Small intestine (tissue), 7 donors: ENCODE measurements at regions not wholly inside any gene's neighbourhood (a gene's known extent, or its start where the extent isn't known, plus 50 kb on each side); places are given as distances from the start of the nearest gene placed in this dataset.
"Not testable (repeated sequence)": the region's sequence is repeated elsewhere in the genome, so short reads cannot be mapped to it uniquely, and the experiment has no call there.

Experiments used
- DNase-seq, 2 donors: peaks; one replicate each; pipeline versions ENCODE4 v3.0.0 to v3.0.0-alpha.2; 2013
- FAIRE-seq: peaks from 2 replicates; lab custom pipeline; 2012; peaks lifted over from hg19 to GRCh38; lab: Jason Lieb, UNC
- H3K27ac ChIP-seq, 3 donors: one replicate each; pipeline ENCODE4 v1.5.1; 2013; ENCODE audit warnings: low read length in 2 of 3, mild to moderate bottlenecking in 2 of 3, control low read depth in 1 of 3, inconsistent platforms in 1 of 3, low read depth in 1 of 3, moderate library complexity in 1 of 3
- H3K27me3 ChIP-seq, 3 donors: one replicate each; pipeline ENCODE4 v1.6.1; 2013; ENCODE audit warnings: low read length in 3 of 3, inconsistent platforms in 1 of 3; ENCODE audit not compliant: control insufficient read depth in 3 of 3, insufficient read depth in 3 of 3
- H3K36me3 ChIP-seq, 3 donors: one replicate each; pipeline ENCODE4 v1.6.1; 2013; ENCODE audit warnings: low read length in 3 of 3, inconsistent platforms in 1 of 3, low read depth in 1 of 3, mild to moderate bottlenecking in 1 of 3, moderate library complexity in 1 of 3; ENCODE audit not compliant: control insufficient read depth in 3 of 3, insufficient read depth in 2 of 3
- H3K4me1 ChIP-seq, 3 donors: one replicate each; pipeline ENCODE4 v1.6.1; 2013; ENCODE audit warnings: low read length in 2 of 3, inconsistent platforms in 1 of 3, low read depth in 1 of 3, mild to moderate bottlenecking in 1 of 3, moderate library complexity in 1 of 3; ENCODE audit not compliant: control insufficient read depth in 3 of 3, insufficient read depth in 2 of 3
- H3K4me3 ChIP-seq, 3 donors: one replicate each; pipeline ENCODE4 v1.5.1; 2013; ENCODE audit warnings: low read length in 3 of 3, control low read depth in 1 of 3, inconsistent platforms in 1 of 3, low read depth in 1 of 3, mild to moderate bottlenecking in 1 of 3, moderate library complexity in 1 of 3
- H3K9me3 ChIP-seq, 2 donors: one replicate each; pipeline ENCODE4 v1.6.1; 2013; ENCODE audit warnings: low read depth in 1 of 2, low read length in 1 of 2; ENCODE audit not compliant: control insufficient read depth in 2 of 2, insufficient read depth in 1 of 2
- WGBS, 3 donors: extraction: QIAGEN DNeasy Blood & Tissue Kit; methylation state at CpG; one replicate each; pipeline ENCODE4 v1.1.7; 2013; 5-methylcytosine and 5-hydroxymethylcytosine counted together
- donor health status: healthy with polysubstance abuse.
- donor health status: control.
- donor health status: control.
- donor health status: Bipolar disorder and iron deficiency.
- donor health status: healthy.

- Histone ChIP-seq H3K4me3 (no peak overlapping the region), H3K27me3 (no peaks in the 10 kb centered on the region), H3K4me1 (no peaks in the 10 kb centered on the region), H3K27ac (no peak overlapping the region), H3K9me3 (no peaks in the 10 kb centered on the region), H3K36me3 (no peaks in the 10 kb centered on the region)
- FAIRE-seq (no peak), DNase-seq (no peak)
- WGBS, 3 donors, result 18 to 28% (median 27%) methylated on average over 7 of the region's 7 CpGs
Observed at GRCh38 chr6:49142421-49143151, 320.5 kb downstream of the MMUT start.

GRCh38 chr6:49121970-49122369, 341.1 kb downstream of the MMUT start:
- H3K27me3 ChIP-seq, result no peaks in the 10 kb centered on the region
- no peaks in the 10 kb centered on the region for H3K36me3 ChIP-seq
- DNase-seq (no peak), FAIRE-seq (no peak)
- H3K9me3 ChIP-seq, result no peaks in the 10 kb centered on the region
- H3K27ac ChIP-seq, result no peak overlapping the region
- 91 to 93% (median 93%) methylated on average over 3 of the region's 3 CpGs for WGBS, 3 donors
- H3K4me1 ChIP-seq, result no peaks in the 10 kb centered on the region
- no peak overlapping the region for H3K4me3 ChIP-seq

- FAIRE-seq (no peak), DNase-seq (no peak)
- Histone ChIP-seq H3K27me3 (no peaks in the 10 kb centered on the region), H3K4me3 (no peak overlapping the region), H3K27ac (no peak overlapping the region), H3K36me3 (no peaks in the 10 kb centered on the region), H3K4me1 (no peaks in the 10 kb centered on the region), H3K9me3 (no peaks in the 10 kb centered on the region)
Observed at GRCh38 chr6:49118478-49118877, 344.6 kb downstream of the MMUT start.

- Histone ChIP-seq H3K27ac (no peak overlapping the region), H3K27me3 (no peaks in the 10 kb centered on the region), H3K4me3 (no peak overlapping the region), H3K4me1 (no peaks in the 10 kb centered on the region), H3K36me3 (no peaks in the 10 kb centered on the region), H3K9me3 (no peaks in the 10 kb centered on the region)
- WGBS, 3 donors, result 87 to 91% (median 88%) methylated on average over 2 of the region's 2 CpGs
- DNase-seq (no peak), FAIRE-seq (no peak)
Observed at GRCh38 chr6:49110916-49111315, 352.1 kb downstream of the MMUT start.

- not testable (repeated sequence) for DNase-seq, H3K9me3 ChIP-seq, H3K27ac ChIP-seq, H3K27me3 ChIP-seq, H3K4me1 ChIP-seq, H3K36me3 ChIP-seq, FAIRE-seq, H3K4me3 ChIP-seq
- 85 to 89% (median 88%) methylated on average over 11 of the region's 11 CpGs for WGBS, 3 donors
Observed at GRCh38 chr6:49097664-49098063, 365.4 kb downstream of the MMUT start.

- FAIRE-seq (no peak), DNase-seq (no peak)
- WGBS, 3 donors, result 70 to 77% (median 76%) methylated on average over 2 of the region's 2 CpGs
- Histone ChIP-seq H3K27ac (no peak overlapping the region), H3K9me3 (peaks cover 0 to 4% of the 10 kb centered on the region in 2 donors), H3K4me3 (no peak overlapping the region), H3K36me3 (no peaks in the 10 kb centered on the region), H3K4me1 (no peaks in the 10 kb centered on the region), H3K27me3 (no peaks in the 10 kb centered on the region)
Observed at GRCh38 chr6:49097116-49097515, 365.9 kb downstream of the MMUT start.

GRCh38 chr6:49088631-49089030, 374.4 kb downstream of the MMUT start:
- no peaks in the 10 kb centered on the region for H3K27me3 ChIP-seq
- H3K4me3 ChIP-seq, result no peak overlapping the region
- H3K27ac ChIP-seq, result no peak overlapping the region
- no peak for DNase-seq
- WGBS, 3 donors, result 81 to 88% (median 85%) methylated on average over 4 of the region's 4 CpGs
- no peak for FAIRE-seq
- no peaks in the 10 kb centered on the region for H3K4me1 ChIP-seq
- H3K36me3 ChIP-seq, result no peaks in the 10 kb centered on the region
- H3K9me3 ChIP-seq, result no peaks in the 10 kb centered on the region

- Histone ChIP-seq H3K36me3 (no peaks in the 10 kb centered on the region), H3K4me1 (no peaks in the 10 kb centered on the region), H3K27me3 (no peaks in the 10 kb centered on the region), H3K4me3 (no peak overlapping the region), H3K27ac (no peak overlapping the region), H3K9me3 (no peaks in the 10 kb centered on the region)
- FAIRE-seq, result no peak
- WGBS, 3 donors, result 55 to 58% (median 57%) methylated on average over 3 of the region's 3 CpGs
- DNase-seq, result no peak
Observed at GRCh38 chr6:49087369-49087768, 375.7 kb downstream of the MMUT start.

- Histone ChIP-seq H3K9me3 (no peaks in the 10 kb centered on the region), H3K27ac (no peak overlapping the region), H3K36me3 (no peaks in the 10 kb centered on the region), H3K4me3 (no peak overlapping the region), H3K4me1 (no peaks in the 10 kb centered on the region), H3K27me3 (no peaks in the 10 kb centered on the region)
- FAIRE-seq, result no peak
- no peak for DNase-seq
- WGBS, 3 donors, result 71 to 82% (median 72%) methylated on average over 2 of the region's 2 CpGs
Observed at GRCh38 chr6:49082611-49083010, 380.4 kb downstream of the MMUT start.
